OCI-LY1 (cell line): ENCODE measurements at regions not wholly inside any gene's neighbourhood (a gene's known extent, or its start where the extent isn't known, plus 50 kb on each side); places are given as distances from the start of the nearest gene placed in this dataset.

Experiments used
- H2AFZ ChIP-seq: fragments of 200-600 bp; sonication (generic), shearing (Covaris generic); 2 replicates; pipeline ENCODE4 v1.6.0; 2014; ENCODE audit warnings: antibody characterized with exemption, mild to moderate bottlenecking, low read length
- H3F3A ChIP-seq: fragments of 200-600 bp; sonication (generic), shearing (Covaris generic); 2 replicates; pipeline ENCODE4 v1.6.0; 2014; ENCODE audit warnings: mild to moderate bottlenecking, antibody characterized with exemption, low read length, moderate library complexity; ENCODE audit not compliant: insufficient read depth
- H3K27ac ChIP-seq: fragments of 200-600 bp; sonication (generic); 2 replicates; pipeline ENCODE4 v1.5.1; 2014; ENCODE audit warnings: low read length, mixed run types, mild to moderate bottlenecking, low read depth; ENCODE audit not compliant: poor library complexity, severe bottlenecking
- H3K27me3 ChIP-seq: fragments of 200-600 bp; sonication (generic); 2 replicates; pipeline ENCODE4 v1.6.0; 2014; ENCODE audit warnings: antibody characterized with exemption, mild to moderate bottlenecking, low read length, moderate library complexity; ENCODE audit not compliant: insufficient read depth
- H3K36me3 ChIP-seq: fragments of 200-600 bp; sonication (generic); 2 replicates; pipeline ENCODE4 v1.6.1; 2014; ENCODE audit warnings: mild to moderate bottlenecking, antibody characterized with exemption, low read length, moderate library complexity, mixed read lengths; ENCODE audit not compliant: insufficient read depth
- H3K4me1 ChIP-seq: fragments of 200-600 bp; sonication (generic); 2 replicates; pipeline ENCODE4 v1.5.1; 2014; ENCODE audit warnings: mild to moderate bottlenecking, low read length, moderate library complexity; ENCODE audit not compliant: insufficient read depth, severe bottlenecking
- H3K4me2 ChIP-seq: fragments of 200-600 bp; sonication (generic), shearing (Covaris generic); 2 replicates; pipeline ENCODE4 v1.6.1; 2014; ENCODE audit warnings: low read length
- H3K4me3 ChIP-seq: fragments of 200-600 bp; sonication (generic); 2 replicates; pipeline ENCODE4 v1.5.1; 2014; ENCODE audit warnings: low read length, low read depth, mild to moderate bottlenecking, mixed read lengths; ENCODE audit not compliant: poor library complexity, severe bottlenecking
- H3K79me2 ChIP-seq: fragments of 200-600 bp; shearing (Covaris generic); 2 replicates; pipeline ENCODE4 v1.6.1; 2016; ENCODE audit warnings: mixed run types, low read length, mixed read lengths; ENCODE audit not compliant: insufficient read depth
- H3K9ac ChIP-seq: fragments of 200-600 bp; sonication (generic), shearing (Covaris generic); 2 replicates; pipeline ENCODE4 v1.6.1; 2014; ENCODE audit warnings: mild to moderate bottlenecking, low read length, mixed read lengths
- H3K9me2 ChIP-seq: fragments of 200-600 bp; sonication (generic), shearing (Covaris generic); 2 replicates; pipeline ENCODE4 v1.6.1; 2014; ENCODE audit warnings: low read depth, mild to moderate bottlenecking, low read length, mixed read lengths
- H3K9me3 ChIP-seq: fragments of 200-600 bp; shearing (Covaris generic); 2 replicates; pipeline ENCODE4 v1.6.1; 2014; ENCODE audit warnings: low read length, mixed read lengths
- H4K20me1 ChIP-seq: fragments of 200-600 bp; sonication (generic), shearing (Covaris generic); 2 replicates; pipeline ENCODE4 v1.6.0; 2016; ENCODE audit warnings: mild to moderate bottlenecking, low read length; ENCODE audit not compliant: insufficient read depth
- EZH2 ChIP-seq: fragments of 200-600 bp; sonication (generic), shearing (Covaris generic); IDR thresholded peaks from 2 replicates; pipeline ENCODE4 v1.8.0; 2017; ENCODE audit warnings: borderline replicate concordance, mixed run types, mild to moderate bottlenecking, antibody characterized with exemption, low read length, moderate library complexity, mixed read lengths
- TF ChIP-seq, protein P1 (sequence below): fragments of 200-600 bp; sonication (generic), shearing (Covaris generic); IDR thresholded peaks from 2 replicates; pipeline ENCODE4 v1.5.1; 2017; ENCODE audit warnings: mild to moderate bottlenecking, antibody characterized with exemption, low read length, moderate library complexity, mixed read lengths

DNA sequence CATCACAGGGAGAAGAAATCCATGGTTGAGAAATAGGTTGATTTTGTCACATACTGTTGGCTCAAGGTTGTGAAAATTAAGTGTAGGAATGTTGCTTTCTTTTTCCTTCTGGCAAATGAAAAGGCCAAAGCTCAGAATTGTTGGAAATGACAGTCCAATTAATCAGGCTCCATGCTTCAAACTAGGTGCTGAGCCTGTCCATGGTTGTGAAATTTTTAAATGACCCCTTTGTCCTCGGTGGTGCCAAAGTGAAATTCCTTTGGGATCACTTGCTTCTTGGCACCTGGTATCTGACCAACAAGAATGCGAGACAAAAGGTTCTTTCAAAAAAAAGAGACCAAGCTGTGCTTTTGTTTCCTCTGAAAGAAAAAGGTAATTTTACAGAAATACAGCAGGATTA, 451.9 kb downstream of the ETS1 start:
- Histone ChIP-seq H2AFZ (no peak overlapping the region), H3F3A (no peaks in the 10 kb centered on the region), H3K36me3 (no peaks in the 10 kb centered on the region), H3K9me2 (no peaks in the 10 kb centered on the region), H3K4me1 (no peaks in the 10 kb centered on the region), H4K20me1 (no peaks in the 10 kb centered on the region), H3K9ac (no peak overlapping the region), H3K79me2 (no peaks in the 10 kb centered on the region), H3K4me2 (no peak overlapping the region), H3K27ac (no peak overlapping the region), H3K4me3 (no peak overlapping the region), H3K27me3 (no peaks in the 10 kb centered on the region), H3K9me3 (no peaks in the 10 kb centered on the region)
- TF ChIP-seq, protein P1, sequence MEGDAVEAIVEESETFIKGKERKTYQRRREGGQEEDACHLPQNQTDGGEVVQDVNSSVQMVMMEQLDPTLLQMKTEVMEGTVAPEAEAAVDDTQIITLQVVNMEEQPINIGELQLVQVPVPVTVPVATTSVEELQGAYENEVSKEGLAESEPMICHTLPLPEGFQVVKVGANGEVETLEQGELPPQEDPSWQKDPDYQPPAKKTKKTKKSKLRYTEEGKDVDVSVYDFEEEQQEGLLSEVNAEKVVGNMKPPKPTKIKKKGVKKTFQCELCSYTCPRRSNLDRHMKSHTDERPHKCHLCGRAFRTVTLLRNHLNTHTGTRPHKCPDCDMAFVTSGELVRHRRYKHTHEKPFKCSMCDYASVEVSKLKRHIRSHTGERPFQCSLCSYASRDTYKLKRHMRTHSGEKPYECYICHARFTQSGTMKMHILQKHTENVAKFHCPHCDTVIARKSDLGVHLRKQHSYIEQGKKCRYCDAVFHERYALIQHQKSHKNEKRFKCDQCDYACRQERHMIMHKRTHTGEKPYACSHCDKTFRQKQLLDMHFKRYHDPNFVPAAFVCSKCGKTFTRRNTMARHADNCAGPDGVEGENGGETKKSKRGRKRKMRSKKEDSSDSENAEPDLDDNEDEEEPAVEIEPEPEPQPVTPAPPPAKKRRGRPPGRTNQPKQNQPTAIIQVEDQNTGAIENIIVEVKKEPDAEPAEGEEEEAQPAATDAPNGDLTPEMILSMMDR = no peak
- no peak for TF ChIP-seq EZH2

DNA sequence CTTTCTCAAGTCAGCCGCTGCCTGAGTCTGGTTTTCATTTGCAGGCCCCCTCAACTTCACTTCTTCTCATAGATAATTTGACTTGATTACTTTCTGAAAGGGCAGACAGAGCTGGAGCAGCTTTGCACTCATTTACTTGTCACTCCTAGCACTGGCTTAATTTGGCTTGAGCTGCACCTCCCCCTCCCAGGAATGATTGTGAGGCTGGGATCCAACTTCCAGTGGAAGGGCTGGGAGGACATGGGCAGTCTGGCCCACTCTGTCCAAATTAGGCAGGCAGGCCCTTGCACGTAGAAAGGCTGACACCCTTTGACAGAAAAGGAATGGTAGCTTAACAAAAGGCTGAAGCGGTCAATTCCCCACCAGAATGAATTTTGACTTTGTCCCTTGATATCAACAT, 453.9 kb downstream of the ETS1 start:
- no peaks in the 10 kb centered on the region for H3K9me3 ChIP-seq
- no peaks in the 10 kb centered on the region for H3F3A ChIP-seq
- no peak for TF ChIP-seq EZH2
- TF ChIP-seq, protein P1 = no peak
- H3K9me2 ChIP-seq = no peaks in the 10 kb centered on the region
- no peaks in the 10 kb centered on the region for H3K27me3 ChIP-seq
- H3K4me2 ChIP-seq = no peak overlapping the region
- no peak overlapping the region for H3K27ac ChIP-seq
- no peaks in the 10 kb centered on the region for H3K79me2 ChIP-seq
- H3K4me3 ChIP-seq = no peak overlapping the region
- H3K4me1 ChIP-seq = no peaks in the 10 kb centered on the region
- no peaks in the 10 kb centered on the region for H3K36me3 ChIP-seq
- no peaks in the 10 kb centered on the region for H4K20me1 ChIP-seq
- no peak overlapping the region for H2AFZ ChIP-seq
- no peak overlapping the region for H3K9ac ChIP-seq

DNA sequence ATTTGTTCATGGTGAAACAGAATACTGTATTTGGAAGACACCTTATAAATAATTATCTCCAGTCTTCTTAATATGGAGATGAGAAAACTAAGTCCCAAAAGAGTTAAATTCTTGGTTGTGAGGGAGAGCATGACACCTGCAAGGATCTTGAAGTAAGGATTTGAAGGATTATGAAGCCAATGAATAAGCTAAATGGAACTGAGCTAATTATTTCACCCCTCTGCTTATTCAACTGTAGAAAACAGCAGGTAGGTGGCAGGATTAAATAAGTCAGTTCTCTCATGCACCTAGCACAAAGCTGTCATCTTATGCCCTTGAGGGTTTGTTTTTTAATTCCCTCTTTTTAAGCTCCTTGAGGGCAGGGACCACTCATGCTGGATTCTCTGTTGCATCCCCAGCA, 457.3 kb downstream of the ETS1 start:
- Histone ChIP-seq H3K27me3 (no peaks in the 10 kb centered on the region), H3F3A (no peaks in the 10 kb centered on the region), H3K9me3 (no peaks in the 10 kb centered on the region), H2AFZ (no peak overlapping the region), H3K4me2 (no peak overlapping the region), H3K27ac (no peak overlapping the region), H3K36me3 (no peaks in the 10 kb centered on the region), H3K9me2 (no peaks in the 10 kb centered on the region), H4K20me1 (no peaks in the 10 kb centered on the region), H3K9ac (no peak overlapping the region), H3K79me2 (no peaks in the 10 kb centered on the region), H3K4me3 (no peak overlapping the region), H3K4me1 (no peaks in the 10 kb centered on the region)
- TF ChIP-seq, protein P1 = no peak
- TF ChIP-seq EZH2 = no peak
